ENCODE measurements at regions not wholly inside any gene's neighbourhood (a gene's known extent, or its start where the extent isn't known, plus 50 kb on each side); places are given as distances from the start of the nearest gene placed in this dataset.
"Not testable (repeated sequence)": the region's sequence is repeated elsewhere in the genome, so short reads cannot be mapped to it uniquely, and the experiment has no call there.

DNA sequence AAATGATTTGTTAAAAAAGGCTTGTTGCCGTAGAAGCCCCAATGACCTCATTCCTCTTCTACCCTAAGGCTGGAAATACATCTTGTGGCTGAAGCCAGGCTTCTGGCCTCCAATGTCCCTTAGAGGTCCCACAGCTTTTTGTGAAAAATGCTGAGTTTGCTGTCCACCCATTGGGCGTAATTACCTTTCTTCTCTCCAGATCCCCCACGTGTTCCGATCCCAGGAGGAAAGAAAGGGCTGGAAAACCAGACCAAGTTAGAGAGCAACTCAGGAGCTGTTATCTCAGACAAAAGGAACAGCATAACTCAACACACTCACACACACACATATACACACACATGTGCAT is 154.2 kb downstream of the MIAT start:
- DNase-seq: no peak

DNA sequence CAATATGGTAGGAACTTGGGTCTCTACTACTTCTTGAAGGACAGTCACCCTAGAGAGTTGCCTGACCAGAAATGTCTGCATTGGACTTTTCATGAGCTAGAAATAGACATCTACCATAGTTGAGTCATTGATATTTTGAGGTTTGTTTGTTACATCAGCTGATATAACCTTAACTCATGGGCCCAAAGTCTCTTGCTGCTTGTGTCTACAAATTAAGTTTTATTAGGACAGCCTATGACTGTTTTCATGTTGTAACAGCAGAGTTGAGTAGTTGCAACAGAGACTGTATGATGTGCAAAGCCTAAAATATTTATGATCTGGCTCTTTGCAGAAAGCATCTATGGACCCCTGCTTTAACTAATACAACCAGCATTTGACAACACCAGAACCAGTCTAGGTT is 155.3 kb downstream of the MIAT start:
- no peak for DNase-seq

DNA sequence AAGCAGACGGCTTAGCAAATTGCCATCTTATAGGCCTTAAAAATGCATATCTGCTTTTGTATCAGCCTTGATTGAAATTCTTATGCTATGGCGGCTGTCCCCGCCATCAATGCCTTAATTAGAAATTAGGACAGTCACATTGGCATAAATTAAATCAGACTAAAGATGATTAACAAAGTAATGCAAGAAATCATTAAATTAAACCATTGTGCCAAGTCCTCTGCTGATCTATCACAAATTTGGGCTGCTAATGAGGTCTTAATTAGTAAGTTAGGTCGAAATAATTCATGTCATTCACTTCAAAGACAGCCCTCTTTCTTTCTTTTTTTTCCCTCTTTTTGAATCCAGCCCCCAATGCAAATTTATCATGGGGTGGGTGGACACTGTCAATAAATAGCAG is 159.3 kb downstream of the MIAT start:
- no peak for DNase-seq

DNA sequence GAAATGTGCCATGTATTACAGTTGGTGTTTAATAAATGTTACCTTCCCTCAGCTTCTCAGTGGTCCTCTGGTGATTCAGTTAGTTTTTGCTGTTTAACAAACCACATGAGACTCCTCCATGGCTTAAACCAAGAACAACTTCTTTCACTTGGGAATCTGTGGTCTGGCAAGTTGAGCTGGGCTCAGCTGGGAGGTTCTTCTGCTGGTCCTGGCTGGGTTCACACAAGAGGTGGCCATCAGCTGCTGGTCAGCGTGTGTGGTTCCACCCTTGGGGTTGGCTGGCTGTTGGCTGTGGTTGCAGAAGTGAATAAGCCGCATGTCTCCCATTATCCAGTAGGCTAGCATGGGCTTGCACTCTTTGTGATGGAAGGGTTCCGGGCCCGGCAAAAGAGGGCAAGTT is 160.5 kb downstream of the MIAT start:
- no peak for DNase-seq

DNA sequence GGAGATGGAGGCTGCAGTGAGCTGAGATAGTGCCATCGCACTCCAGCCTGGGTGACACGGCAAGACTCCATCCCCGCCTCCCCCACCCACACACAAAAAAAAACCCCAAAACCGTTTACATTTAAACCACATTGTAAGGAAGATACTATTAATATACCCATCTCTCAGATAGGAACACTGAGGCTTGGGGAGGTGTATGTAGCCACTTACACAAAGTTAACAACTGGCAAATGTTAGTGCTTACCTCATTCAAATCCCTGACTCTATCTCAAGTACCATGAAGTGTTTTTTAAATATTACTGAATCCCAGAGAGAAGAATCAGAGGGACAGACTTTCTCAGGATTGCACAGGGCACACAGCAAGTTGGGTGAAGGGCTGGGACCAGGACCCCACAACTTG is 164.5 kb downstream of the MIAT start:
- no peak for DNase-seq

DNA sequence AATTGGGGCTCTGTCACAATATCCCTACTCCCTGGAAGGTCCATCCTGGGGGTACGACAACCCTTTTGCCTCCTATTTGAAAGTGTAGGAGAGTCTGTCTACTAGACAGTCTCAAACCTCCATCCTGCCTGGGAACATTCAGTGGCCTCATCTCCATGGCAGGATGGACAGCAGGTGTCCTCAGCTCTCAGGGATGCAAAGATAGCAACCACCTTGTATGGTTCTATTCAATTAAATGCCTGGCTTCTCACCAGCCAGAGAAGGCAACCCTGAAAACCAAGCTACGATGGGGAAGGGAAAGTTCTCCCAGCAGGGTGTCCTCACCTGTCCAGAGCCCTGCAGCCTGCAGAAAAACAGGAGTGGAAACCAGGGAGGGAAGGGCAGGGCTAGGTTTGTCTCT is 164.9 kb downstream of the MIAT start:
- no peak for DNase-seq

DNA sequence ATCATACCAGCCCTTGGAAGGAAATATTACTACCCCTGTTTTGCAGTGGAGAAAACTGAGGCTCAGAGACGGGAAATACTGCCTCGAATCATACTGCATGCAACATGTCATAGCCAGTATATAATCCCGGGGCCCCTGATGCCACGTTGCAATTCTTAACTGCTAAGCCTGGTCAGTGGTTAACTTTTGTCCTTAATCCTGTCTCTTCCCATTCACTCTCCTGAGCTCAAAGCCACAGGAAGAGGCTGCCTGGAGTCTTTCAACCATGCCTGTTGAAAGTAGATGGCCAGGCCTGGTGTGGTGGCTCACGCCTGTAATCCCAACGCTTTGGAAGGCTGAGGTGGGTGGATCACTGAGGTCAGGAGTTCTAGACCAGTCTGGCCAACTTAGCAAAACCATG is 166.6 kb downstream of the MIAT start:
- DNase-seq: no peak

DNA sequence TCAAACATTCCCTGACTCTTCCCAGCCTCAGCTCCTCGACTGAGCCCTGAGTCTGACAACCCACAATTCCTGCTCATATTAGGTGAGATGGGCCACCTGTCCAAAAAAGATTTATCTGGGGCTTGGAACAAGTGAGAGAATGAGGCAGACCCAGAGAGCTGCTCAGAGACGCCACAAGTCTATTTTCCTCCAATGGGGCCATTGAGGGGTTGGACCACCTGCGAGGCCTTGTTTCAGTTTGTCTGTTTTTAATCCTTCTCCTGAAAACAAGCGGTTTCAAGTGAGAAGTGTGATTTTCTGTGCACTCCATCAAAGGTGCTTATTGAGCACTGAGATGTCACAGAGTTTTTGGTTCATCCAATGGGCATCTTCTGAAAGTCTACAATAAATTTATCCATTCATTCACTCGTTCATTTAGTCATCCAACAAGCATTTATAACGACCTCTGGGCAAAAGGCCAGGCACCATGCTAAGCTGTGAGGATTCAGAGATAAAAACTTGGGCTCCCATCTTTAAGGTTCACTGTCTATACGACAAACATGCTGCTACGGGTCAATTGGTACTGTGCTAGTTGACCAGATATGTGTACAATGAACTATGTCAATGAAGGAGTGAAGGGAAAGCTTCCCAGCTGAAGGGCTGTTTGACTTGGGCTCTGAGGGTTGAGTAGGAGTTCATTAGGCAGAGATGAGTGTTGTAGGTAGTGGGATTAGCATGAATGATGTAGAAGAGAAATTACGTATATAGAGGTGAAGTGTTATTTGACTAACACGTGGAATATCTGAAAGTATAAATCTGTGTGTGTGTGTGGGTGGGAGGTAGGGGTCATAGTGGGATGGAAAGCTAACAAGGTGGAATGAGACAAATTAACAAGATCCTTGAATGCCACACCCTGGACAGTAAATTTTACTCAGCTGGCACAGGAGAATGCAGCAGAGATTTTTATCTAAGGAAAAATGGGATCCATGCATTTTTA is 168.9 kb downstream of the MIAT start:
- no peak for DNase-seq

DNA sequence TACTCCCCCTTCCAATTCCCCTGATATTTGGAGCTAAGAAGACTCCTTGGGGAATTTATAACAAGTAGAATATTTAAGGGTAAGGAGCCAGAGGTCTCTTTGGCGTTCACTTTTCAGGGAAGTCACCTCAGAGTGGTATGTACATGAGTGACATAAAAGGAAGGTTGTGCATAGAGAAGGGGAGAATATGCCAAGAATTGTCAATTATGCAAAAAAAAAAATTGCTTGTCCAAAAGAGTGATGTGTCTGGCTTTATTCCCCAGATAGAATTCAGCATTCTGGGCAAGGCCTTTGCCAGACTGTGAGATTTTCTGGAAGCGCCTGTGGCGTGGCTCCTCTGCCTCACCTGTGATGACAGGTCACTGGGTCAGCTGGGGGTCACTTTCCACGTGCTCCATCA is 170.2 kb downstream of the MIAT start:
- no peak for DNase-seq

DNA sequence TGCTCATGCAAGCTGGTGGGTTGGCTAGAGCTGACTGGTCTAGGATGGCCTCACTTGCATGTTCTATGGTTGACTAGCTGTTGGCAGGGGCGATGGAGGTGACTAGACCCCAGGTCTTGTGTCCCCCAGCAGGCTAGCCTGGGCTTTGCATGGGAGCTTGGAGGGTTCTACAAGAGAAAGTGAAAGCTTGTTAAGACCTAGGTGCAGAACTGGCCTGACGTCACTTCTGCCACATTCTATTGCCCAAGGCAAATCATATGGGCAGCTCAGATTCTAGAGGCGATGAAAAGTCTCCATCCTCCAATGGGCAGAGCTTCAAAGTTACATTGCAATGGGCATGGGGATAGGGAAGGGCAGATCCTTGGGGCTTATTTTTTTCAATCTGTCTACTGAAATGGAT is 170.9 kb downstream of the MIAT start:
- DNase-seq: no peak

DNA sequence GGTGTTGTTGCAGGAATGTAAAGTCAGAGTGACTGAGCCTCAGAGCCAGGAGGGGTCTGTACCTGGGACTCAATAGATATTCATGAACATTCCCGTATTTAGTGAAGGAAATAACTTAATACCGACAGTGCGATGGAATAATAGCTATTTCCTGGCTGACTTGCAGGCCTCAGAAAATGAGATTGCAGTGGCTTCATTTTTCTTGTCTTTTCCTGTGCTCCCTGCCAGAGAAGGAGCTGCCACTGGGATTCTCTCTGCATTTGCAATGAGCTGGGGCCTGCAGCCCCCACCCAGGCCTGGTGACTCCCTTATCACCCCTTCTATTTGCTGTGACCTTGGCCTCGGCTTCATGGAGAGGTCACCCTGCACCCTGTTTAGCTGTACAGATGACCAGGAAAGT is 173.4 kb downstream of the MIAT start:
- DNase-seq: no peak

DNA sequence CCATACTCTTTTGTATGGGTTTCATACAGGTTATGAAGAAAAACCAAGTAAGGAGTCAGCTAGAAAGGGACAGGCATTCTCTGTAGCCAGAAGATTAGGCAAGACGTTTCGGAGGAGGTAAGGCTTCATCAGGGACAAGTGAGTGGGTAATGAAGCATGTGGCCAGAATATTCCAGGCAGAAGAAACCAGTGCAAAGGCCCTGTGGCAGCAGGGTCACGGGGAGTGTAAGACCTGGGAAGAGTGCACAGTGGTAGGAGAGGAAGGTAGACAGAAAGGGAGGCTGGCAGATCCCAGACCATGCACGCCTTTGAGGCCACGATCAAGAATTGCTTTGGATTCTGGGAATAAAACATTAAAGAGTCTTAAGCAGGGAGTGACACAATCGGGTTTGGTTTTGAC is 177.6 kb downstream of the MIAT start:
- no peak for DNase-seq

DNA sequence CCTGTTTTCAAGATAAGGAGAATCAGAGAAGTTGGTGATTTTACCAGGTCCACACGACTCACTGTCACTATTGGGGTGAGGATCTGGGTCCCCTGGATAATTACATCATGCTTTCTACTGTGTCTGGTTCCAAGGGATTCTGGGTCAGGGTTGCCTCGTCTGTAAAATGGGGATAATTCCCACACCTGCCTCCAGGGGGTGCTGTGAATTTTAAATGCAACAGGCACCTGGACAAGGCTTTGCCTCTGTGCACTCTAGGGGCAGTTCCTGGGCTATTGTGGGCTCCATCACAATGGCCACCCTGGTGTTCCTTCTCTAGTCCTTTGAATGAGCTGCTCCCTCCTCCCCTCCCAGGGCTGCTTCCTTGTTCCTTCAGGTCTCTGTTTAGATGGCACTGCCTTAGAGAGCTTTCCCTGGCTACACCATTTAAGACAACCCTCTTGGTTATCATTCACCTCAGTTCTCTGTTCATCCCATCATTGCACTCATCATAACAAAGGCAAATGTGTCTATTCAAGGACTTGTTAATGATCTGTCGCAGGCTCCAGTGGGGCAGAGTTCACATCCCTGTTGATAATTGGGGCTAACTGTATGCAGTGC is 178.6 kb downstream of the MIAT start:
- peak; percentile 14 for DNase-seq

DNA sequence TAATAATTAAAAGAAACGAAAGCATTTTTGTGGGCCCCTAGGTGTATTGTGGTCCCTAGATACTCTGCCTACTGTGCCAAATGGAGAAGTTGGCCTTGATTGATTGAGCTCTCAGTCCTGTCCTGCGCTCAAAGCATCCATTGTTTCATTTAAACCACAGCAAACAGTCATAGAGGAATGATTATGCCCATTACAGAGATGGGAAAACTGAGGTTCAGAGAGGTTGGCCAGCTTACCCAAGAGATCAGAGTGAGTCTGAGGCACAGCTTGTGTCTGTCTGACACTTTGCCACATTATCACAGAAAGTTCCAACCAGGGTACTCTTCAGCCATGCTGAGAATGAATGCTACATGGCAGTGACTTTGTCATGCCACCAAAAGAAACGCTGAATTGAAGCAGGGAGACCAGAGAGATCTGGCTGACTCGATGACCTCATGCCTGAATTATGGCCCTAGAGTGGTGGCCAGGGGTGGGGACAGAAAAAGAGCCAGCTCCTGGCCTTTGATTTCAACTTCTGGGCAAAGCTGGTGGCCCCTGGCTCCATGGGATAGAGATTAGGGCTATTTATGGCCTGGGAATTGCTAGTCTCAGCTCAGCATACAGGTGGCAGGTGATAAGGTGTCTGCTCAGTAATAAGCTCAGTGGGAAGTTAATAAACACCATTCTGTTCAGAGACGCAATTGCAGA is 180.5 kb downstream of the MIAT start:
- DNase-seq: no peak

DNA sequence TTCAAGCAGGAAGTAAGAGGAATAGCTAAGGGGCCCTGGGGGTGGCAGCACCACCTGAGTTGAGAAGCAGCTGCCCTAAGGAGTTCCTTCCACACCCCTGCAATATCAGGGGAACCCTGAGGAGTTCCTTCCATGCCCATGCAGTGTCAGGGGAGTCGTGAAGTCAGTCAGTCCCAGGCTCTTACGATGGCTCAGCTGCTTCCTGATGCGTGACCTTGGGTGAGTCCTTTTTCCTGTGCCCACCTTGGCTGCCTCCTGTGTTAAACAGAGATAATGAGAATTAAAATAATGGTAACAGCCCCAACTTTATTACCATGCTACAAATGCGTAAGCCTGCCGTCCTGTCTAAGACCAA is 181.1 kb downstream of the MIAT start:
- DNase-seq: no peak

DNA sequence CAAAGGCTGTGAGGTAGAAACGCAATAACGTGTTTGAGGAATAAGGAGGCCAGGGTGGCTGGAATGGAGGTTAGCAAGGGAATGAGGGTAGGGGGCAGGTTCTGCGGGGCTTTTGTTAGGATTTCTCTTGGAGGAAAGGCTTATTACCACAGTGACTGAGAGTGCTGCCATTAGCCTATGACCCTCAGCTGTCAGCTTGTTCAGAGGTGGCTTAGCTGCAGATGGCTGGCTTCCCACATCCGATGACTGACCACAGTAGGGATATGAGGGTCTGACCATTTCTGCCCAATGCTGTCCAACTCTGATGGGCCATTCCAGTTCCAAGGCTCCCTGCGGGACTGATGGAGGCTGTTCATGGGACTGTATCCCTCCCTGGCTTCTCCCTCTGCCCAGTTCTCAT is 181.8 kb downstream of the MIAT start:
- no peak for DNase-seq

DNA sequence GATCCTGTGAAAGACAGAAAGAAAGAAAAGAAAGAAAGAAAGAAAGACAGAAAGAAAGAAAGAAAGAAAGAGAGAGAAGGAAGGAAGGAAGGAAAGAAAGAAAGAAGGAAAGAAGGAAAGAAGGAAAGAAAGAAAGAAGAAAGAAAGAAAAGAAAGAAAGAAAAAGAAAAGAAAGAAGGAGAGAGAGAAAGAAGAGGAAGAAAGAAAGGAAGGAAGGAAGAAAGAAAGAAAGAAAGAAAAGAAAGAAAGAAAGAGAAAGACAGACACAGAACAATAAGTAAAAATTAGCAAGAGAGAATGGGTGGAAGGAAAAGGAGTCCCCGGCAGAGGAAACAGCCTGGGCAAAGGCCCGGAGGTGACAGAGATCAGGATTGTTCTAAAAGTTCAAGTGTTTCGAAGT is 183.4 kb downstream of the MIAT start:
- DNase-seq: not testable (repeated sequence)

DNA sequence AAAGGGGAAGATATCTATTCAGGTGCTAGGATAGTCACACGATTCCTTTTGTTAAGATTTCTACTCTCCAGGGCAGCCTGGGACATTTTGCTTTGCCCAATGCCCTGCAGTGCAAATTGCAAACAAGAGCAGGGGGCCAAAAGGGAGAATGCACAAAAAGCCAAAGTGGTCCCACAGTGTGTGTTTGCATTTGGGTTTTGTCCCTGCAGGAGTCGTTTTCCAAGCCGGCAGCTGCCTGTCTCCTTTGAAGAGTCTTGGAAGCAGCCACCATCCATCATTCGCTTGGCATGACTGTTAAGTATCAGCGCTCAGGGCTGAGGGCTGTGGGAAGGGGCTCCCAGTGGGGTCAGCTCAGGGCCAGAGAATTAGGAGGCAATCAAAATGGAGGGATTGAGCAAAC is 184.7 kb downstream of the MIAT start:
- no peak for DNase-seq

DNA sequence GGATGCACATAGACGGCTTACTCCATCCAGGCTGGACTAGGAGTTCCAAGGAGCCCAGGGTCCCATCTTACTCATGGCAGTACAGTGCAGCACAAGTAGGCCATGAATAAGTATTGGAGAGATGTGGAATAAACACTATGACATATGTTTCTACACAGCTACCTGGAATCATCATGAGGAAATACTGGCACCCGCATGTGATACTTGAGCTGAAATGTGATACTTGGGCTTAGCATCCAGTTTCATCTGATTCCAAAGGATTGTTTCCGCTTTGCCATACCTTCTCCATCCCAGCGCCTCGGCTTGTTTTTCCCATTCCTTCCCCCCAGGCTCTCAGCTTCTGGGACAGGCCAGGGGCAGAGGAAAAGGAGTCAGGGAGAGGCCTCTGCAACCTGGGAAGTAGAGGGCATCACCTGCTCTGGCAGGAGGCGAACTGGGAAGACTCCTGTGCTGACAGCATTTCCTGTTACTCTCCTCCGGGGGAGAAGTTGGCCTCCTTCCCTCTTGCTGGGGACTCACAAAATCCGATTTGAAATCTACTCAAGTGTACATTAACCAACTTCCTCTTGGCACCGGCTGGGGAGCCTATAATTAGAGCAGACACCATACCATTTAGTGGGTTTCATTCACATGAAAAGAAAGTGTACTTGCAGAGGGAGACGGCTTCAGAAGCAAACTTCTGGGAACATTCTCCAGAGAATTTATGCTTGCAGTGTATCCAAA is 187.8 kb downstream of the MIAT start:
- no peak for DNase-seq

DNA sequence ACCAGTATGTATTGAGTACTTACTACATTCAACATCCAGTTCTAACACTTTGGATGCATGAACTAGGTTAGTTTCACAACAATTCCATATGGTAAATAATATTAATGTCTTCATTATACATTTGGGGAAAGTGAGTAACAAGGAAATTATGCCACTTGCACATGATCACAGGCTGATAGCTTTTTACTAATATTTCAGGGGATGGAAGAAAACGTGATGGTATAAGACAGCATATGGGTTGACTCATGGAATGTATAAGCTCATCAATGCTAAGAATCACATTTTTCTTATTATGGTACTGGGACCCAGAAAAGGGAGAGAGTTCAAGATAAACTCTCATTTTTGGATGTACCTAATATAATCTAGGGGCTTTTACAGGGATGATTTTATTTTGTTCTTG is 188.7 kb downstream of the MIAT start:
- DNase-seq: no peak

DNA sequence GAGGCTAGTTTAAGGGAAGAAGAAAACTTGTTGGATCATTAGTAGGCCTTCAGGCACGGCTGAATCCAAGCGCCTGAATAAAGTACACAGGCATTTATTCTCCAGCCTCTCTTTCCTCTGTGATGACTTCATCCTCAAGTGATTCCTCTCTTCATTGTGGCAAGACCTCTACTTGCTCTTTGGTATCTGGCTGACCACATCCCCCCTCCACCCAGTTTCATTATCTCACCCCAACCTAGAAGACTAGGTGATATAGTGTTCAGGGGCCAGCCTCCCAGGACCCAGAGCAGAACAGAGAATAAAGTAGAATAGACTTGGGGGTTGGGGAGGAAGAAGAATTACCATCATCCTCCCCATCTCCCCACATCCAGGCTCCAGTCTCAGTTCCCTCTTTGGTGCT is 189.3 kb downstream of the MIAT start:
- no peak for DNase-seq

DNA sequence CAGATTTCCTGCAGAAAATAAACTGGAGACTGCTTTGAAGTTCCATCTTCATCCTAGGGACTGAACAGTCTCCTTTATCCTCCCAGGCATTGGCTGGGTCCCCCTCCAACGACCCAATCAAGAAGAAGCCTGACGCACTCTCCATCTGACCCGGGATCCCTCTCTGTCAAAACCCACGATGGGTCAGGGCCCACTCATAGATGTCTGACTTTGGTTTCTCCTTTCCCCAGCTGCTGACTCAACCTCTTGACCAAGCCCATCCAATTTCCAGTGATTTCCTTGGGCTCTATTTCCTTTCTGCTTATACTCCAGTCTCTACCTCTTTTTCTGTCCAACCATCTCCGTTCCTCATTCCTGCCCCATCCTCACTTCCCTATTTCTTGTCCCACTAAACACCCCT is 189.7 kb downstream of the MIAT start:
- DNase-seq: no peak

DNA sequence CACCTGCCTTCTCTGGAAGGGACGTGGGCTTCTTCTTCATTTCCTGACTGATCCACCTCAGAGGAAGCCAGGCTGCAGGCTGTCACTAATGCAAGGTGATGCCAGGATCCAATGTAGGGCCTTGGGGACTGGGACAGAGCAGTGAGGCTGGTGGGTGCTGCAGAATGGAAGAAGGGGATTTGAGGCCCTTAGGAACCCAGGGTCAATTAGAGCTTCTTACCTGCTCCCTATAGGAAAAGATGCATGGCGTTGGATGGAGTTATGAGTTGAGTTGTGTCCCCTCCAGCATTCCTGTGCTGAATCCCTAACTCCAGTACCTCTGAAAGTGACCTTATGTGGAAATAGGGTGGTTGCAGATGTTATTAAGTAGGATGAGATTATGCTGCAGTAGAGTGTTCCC is 190.4 kb downstream of the MIAT start:
- no peak for DNase-seq
